ENCODE measurements at regions not wholly inside any gene's neighbourhood (a gene's known extent, or its start where the extent isn't known, plus 50 kb on each side); places are given as distances from the start of the nearest gene placed in this dataset.
A peak's percentile ranks its signal among the peaks of the same experiment; 100 is the strongest.

DNA sequence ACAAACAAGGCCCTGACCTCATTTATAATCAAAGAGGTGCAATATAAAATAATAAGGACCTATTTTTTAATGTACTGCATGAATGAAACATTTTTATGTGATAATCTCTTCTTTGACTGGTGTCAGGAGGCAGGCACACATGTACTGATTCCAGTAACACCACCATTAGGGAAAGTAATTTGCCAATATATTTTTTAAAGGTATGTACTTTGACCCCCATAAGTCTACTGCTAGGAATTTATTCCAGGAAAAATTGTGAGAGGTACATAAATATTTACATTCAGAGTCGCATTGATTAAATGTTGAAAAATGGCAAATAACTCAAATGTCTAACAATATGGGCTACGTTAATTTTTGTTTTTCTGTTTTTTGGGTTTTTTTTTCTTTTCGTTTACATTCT, 325.4 kb upstream of the PRDM1 start:
- no peaks in the 10 kb centered on the region for H3K36me3 ChIP-seq (ENCODE audit: control insufficient read depth in 1 of 2, insufficient read depth in 2 of 2, low read depth in 1 of 2, low read length in 2 of 2)
- H3K27me3 ChIP-seq (ENCODE audit: control insufficient read depth in 1 of 2, insufficient read depth in 1 of 2, low read length in 2 of 2), result no peaks in the 10 kb centered on the region
- no peak overlapping the region for H3K23ac ChIP-seq (ENCODE audit: low read length in 2 of 2)
- no peak overlapping the region for H3K9ac ChIP-seq (ENCODE audit: low read length)
- no peaks in the 10 kb centered on the region for H3K79me1 ChIP-seq (replicated peaks; ENCODE audit: low read length, poor library complexity, severe bottlenecking)
- no peak overlapping the region for H3K14ac ChIP-seq (ENCODE audit: low read length in 2 of 2)
- no peak overlapping the region for H2BK15ac ChIP-seq (ENCODE audit: low read depth, poor library complexity, severe bottlenecking)
- no peak overlapping the region for H2BK5ac ChIP-seq (ENCODE audit: low read depth, low read length, poor library complexity, severe bottlenecking)
- no peak overlapping the region for H2BK12ac ChIP-seq (ENCODE audit: low read length in 2 of 2)
- H3K4me3 ChIP-seq (ENCODE audit: insufficient read depth in 1 of 2, low read depth in 1 of 2, low read length in 2 of 2), result no peak overlapping the region
- no peaks in the 10 kb centered on the region for H3K9me3 ChIP-seq (ENCODE audit: control insufficient read depth, low read length)
- H3K18ac ChIP-seq (ENCODE audit: low read depth in 1 of 2, low read length in 2 of 2), result no peak overlapping the region
- H2BK120ac ChIP-seq (ENCODE audit: low read depth, low read length), result no peak overlapping the region
- H2AFZ ChIP-seq (ENCODE audit: low read depth, low read length), result no peak overlapping the region
- no peak overlapping the region for H4K91ac ChIP-seq (ENCODE audit: low read length)
- no peak overlapping the region for H3K4ac ChIP-seq (ENCODE audit: low read depth in 1 of 2, low read length in 2 of 2)
- 100% methylated on average over 1 of the region's 3 CpGs for WGBS
- H4K8ac ChIP-seq (ENCODE audit: low read length), result no peak overlapping the region
- H3K27ac ChIP-seq (ENCODE audit: low read length, poor library complexity, severe bottlenecking), result no peak overlapping the region
- no peak for DNase-seq
- H3K4me1 ChIP-seq (ENCODE audit: control insufficient read depth, insufficient read depth, low read depth, low read length), result no peaks in the 10 kb centered on the region
- no peak overlapping the region for H2AK5ac ChIP-seq (ENCODE audit: low read length, severe bottlenecking)
- no peak overlapping the region for H3K4me2 ChIP-seq (ENCODE audit: low read length, poor library complexity, severe bottlenecking)

DNA sequence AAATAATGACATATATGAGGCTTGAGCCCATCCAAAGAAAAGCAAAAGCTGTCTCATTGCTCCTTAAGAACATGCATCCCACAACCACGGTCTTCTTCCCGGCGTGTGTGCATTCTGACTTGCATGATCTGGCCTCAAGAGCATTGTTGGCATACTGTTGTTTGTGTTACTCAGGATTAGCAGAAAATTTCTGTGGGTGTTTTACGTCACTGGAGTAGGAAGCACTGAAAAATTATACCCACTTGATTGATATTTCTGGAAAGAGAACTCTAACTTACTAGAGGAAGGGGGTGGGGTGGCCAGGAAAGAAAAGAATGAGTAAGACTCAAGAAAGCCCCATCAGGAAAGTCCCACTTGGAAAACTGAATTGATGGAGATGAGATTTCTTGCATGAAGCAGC, 326.2 kb upstream of the PRDM1 start:
- H3K18ac ChIP-seq (ENCODE audit: low read depth in 1 of 2, low read length in 2 of 2), result peak overlapping the region in 1 of 2 experiments; percentile 34
- H3K14ac ChIP-seq (ENCODE audit: low read length in 2 of 2), result no peak overlapping the region
- H3K27ac ChIP-seq (ENCODE audit: low read length, poor library complexity, severe bottlenecking), result no peak overlapping the region
- H4K91ac ChIP-seq (ENCODE audit: low read length), result no peak overlapping the region
- no peak overlapping the region for H2BK15ac ChIP-seq (ENCODE audit: low read depth, poor library complexity, severe bottlenecking)
- H3K4me1 ChIP-seq (ENCODE audit: control insufficient read depth, insufficient read depth, low read depth, low read length), result no peaks in the 10 kb centered on the region
- no peak overlapping the region for H2BK12ac ChIP-seq (ENCODE audit: low read length in 2 of 2)
- no peak overlapping the region for H2AFZ ChIP-seq (ENCODE audit: low read depth, low read length)
- H3K36me3 ChIP-seq (ENCODE audit: control insufficient read depth in 1 of 2, insufficient read depth in 2 of 2, low read depth in 1 of 2, low read length in 2 of 2), result no peaks in the 10 kb centered on the region
- H4K8ac ChIP-seq (ENCODE audit: low read length), result no peak overlapping the region
- DNase-seq, result peak; percentile 73
- H3K27me3 ChIP-seq (ENCODE audit: control insufficient read depth in 1 of 2, insufficient read depth in 1 of 2, low read length in 2 of 2), result no peaks in the 10 kb centered on the region
- no peak overlapping the region for H2AK5ac ChIP-seq (ENCODE audit: low read length, severe bottlenecking)
- H3K79me1 ChIP-seq (replicated peaks; ENCODE audit: low read length, poor library complexity, severe bottlenecking), result no peaks in the 10 kb centered on the region
- no peak overlapping the region for H3K4me3 ChIP-seq (ENCODE audit: insufficient read depth in 1 of 2, low read depth in 1 of 2, low read length in 2 of 2)
- H3K23ac ChIP-seq (ENCODE audit: low read length in 2 of 2), result no peak overlapping the region
- no peak overlapping the region for H3K4ac ChIP-seq (ENCODE audit: low read depth in 1 of 2, low read length in 2 of 2)
- no peak overlapping the region for H2BK120ac ChIP-seq (ENCODE audit: low read depth, low read length)
- H3K9me3 ChIP-seq (ENCODE audit: control insufficient read depth, low read length), result no peaks in the 10 kb centered on the region
- WGBS, result 67% methylated on average over 3 of the region's 4 CpGs
- peak overlapping the region; percentile 3 for H3K9ac ChIP-seq (ENCODE audit: low read length)
- no peak overlapping the region for H2BK5ac ChIP-seq (ENCODE audit: low read depth, low read length, poor library complexity, severe bottlenecking)
- H3K4me2 ChIP-seq (ENCODE audit: low read length, poor library complexity, severe bottlenecking), result no peak overlapping the region

DNA sequence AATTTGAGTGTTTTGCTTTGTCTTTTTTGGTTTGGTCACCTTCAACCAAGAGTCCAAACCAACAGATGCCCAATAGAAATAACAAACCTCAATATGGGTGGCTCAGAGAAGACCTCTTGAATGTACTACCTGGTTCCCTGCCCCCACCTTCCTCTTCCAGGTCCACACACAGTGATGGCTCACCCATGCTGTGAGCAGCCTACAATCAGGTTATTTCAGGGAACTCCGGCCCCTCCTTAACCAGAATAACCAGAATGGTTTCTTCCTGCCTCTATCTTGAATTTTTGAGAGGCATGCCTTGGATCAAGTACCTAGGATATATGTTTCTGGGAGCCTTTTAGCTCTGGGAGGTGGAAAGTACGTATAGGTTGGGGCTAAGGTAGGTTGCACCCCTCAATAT, 327.1 kb upstream of the PRDM1 start:
- no peak overlapping the region for H3K18ac ChIP-seq (ENCODE audit: low read depth in 1 of 2, low read length in 2 of 2)
- no peak overlapping the region for H4K91ac ChIP-seq (ENCODE audit: low read length)
- H2AFZ ChIP-seq (ENCODE audit: low read depth, low read length), result no peak overlapping the region
- no peak overlapping the region for H2AK5ac ChIP-seq (ENCODE audit: low read length, severe bottlenecking)
- no peak overlapping the region for H3K27ac ChIP-seq (ENCODE audit: low read length, poor library complexity, severe bottlenecking)
- no peaks in the 10 kb centered on the region for H3K79me1 ChIP-seq (replicated peaks; ENCODE audit: low read length, poor library complexity, severe bottlenecking)
- H3K9me3 ChIP-seq (ENCODE audit: control insufficient read depth, low read length), result no peaks in the 10 kb centered on the region
- H3K27me3 ChIP-seq (ENCODE audit: control insufficient read depth in 1 of 2, insufficient read depth in 1 of 2, low read length in 2 of 2), result no peaks in the 10 kb centered on the region
- no CpG with 5 or more reads among the region's 2 CpGs for WGBS
- H2BK15ac ChIP-seq (ENCODE audit: low read depth, poor library complexity, severe bottlenecking), result no peak overlapping the region
- no peak overlapping the region for H3K4me2 ChIP-seq (ENCODE audit: low read length, poor library complexity, severe bottlenecking)
- H3K9ac ChIP-seq (ENCODE audit: low read length), result no peak overlapping the region
- no peak overlapping the region for H2BK12ac ChIP-seq (ENCODE audit: low read length in 2 of 2)
- no peak overlapping the region for H2BK120ac ChIP-seq (ENCODE audit: low read depth, low read length)
- H3K23ac ChIP-seq (ENCODE audit: low read length in 2 of 2), result no peak overlapping the region
- no peak overlapping the region for H2BK5ac ChIP-seq (ENCODE audit: low read depth, low read length, poor library complexity, severe bottlenecking)
- no peak overlapping the region for H4K8ac ChIP-seq (ENCODE audit: low read length)
- no peaks in the 10 kb centered on the region for H3K4me1 ChIP-seq (ENCODE audit: control insufficient read depth, insufficient read depth, low read depth, low read length)
- no peak for DNase-seq
- no peak overlapping the region for H3K4me3 ChIP-seq (ENCODE audit: insufficient read depth in 1 of 2, low read depth in 1 of 2, low read length in 2 of 2)
- no peaks in the 10 kb centered on the region for H3K36me3 ChIP-seq (ENCODE audit: control insufficient read depth in 1 of 2, insufficient read depth in 2 of 2, low read depth in 1 of 2, low read length in 2 of 2)
- H3K4ac ChIP-seq (ENCODE audit: low read depth in 1 of 2, low read length in 2 of 2), result no peak overlapping the region
- H3K14ac ChIP-seq (ENCODE audit: low read length in 2 of 2), result peak overlapping the region in 1 of 2 experiments; percentile 75

DNA sequence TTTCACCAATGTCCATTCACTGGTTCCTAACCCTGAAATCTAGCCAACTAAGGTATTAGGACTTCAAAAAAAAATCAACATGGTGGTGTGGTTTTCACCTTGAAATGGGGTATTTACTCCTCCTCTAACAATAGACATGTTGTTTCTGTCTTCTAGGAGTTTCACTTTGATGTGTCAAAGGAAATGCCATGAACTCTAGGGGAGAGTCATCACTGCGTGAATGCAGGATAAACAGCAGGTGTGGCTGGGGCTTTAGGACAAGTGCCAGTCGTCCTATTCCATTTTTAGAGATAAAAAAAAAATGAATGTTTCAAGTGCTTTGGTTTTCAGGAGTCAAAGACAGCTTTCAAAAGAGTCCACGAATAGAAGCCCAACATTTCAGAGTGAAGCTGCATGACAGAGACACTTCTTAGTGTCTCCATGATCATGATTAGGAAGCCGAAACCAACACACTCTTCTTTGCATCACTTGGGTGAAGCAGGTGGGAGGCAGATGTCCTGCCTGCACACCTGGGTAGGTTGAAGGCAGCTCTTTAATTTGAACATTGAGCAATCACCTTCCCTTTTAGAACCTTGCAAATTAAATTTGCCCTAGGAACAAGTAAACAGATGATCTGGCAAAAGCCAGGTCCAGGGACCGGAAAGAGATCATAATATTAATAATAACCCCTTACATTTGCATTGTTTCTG, 328.5 kb upstream of the PRDM1 start:
- no peak overlapping the region for H2BK120ac ChIP-seq (ENCODE audit: low read depth, low read length)
- H4K8ac ChIP-seq (ENCODE audit: low read length), result no peak overlapping the region
- H3K36me3 ChIP-seq (ENCODE audit: control insufficient read depth in 1 of 2, insufficient read depth in 2 of 2, low read depth in 1 of 2, low read length in 2 of 2), result no peaks in the 10 kb centered on the region
- H3K9me3 ChIP-seq (ENCODE audit: control insufficient read depth, low read length), result no peaks in the 10 kb centered on the region
- no peak overlapping the region for H3K4me2 ChIP-seq (ENCODE audit: low read length, poor library complexity, severe bottlenecking)
- H3K79me1 ChIP-seq (replicated peaks; ENCODE audit: low read length, poor library complexity, severe bottlenecking), result no peaks in the 10 kb centered on the region
- no peak overlapping the region for H3K23ac ChIP-seq (ENCODE audit: low read length in 2 of 2)
- no peak overlapping the region for H3K18ac ChIP-seq (ENCODE audit: low read depth in 1 of 2, low read length in 2 of 2)
- no peak overlapping the region for H2AK5ac ChIP-seq (ENCODE audit: low read length, severe bottlenecking)
- no peaks in the 10 kb centered on the region for H3K27me3 ChIP-seq (ENCODE audit: control insufficient read depth in 1 of 2, insufficient read depth in 1 of 2, low read length in 2 of 2)
- no peak overlapping the region for H4K91ac ChIP-seq (ENCODE audit: low read length)
- no peak overlapping the region for H3K27ac ChIP-seq (ENCODE audit: low read length, poor library complexity, severe bottlenecking)
- H3K14ac ChIP-seq (ENCODE audit: low read length in 2 of 2), result no peak overlapping the region
- H3K4ac ChIP-seq (ENCODE audit: low read depth in 1 of 2, low read length in 2 of 2), result no peak overlapping the region
- no peaks in the 10 kb centered on the region for H3K4me1 ChIP-seq (ENCODE audit: control insufficient read depth, insufficient read depth, low read depth, low read length)
- H2AFZ ChIP-seq (ENCODE audit: low read depth, low read length), result no peak overlapping the region
- no peak overlapping the region for H2BK5ac ChIP-seq (ENCODE audit: low read depth, low read length, poor library complexity, severe bottlenecking)
- H2BK15ac ChIP-seq (ENCODE audit: low read depth, poor library complexity, severe bottlenecking), result no peak overlapping the region
- 73% methylated on average over 5 of the region's 5 CpGs for WGBS
- no peak for DNase-seq
- no peak overlapping the region for H2BK12ac ChIP-seq (ENCODE audit: low read length in 2 of 2)
- no peak overlapping the region for H3K9ac ChIP-seq (ENCODE audit: low read length)
- no peak overlapping the region for H3K4me3 ChIP-seq (ENCODE audit: insufficient read depth in 1 of 2, low read depth in 1 of 2, low read length in 2 of 2)

Measured in mesenchymal stem cell (in vitro differentiated cells and primary cell).